HG02610 (cell line): ENCODE measurements at regions not wholly inside any gene's neighbourhood (a gene's known extent, or its start where the extent isn't known, plus 50 kb on each side); places are given as distances from the start of the nearest gene placed in this dataset.

ENCODE experiments used
- ATAC-seq: cut with Tn5 transposase; IDR thresholded peaks from one replicate; pipeline ENCODE4 v1.9.1; 2021; ENCODE audit warnings: mild to moderate bottlenecking, moderate library complexity; ENCODE audit not compliant: unreplicated experiment

GRCh38 chr12:41897593-41897992 lies 247.1 kb downstream of the GXYLT1 start:
- ATAC-seq = peak; percentile 73

GRCh38 chr12:41893491-41893890 lies 251.2 kb downstream of the GXYLT1 start:
- ATAC-seq = no peak

GRCh38 chr12:41892302-41892701 lies 252.4 kb downstream of the GXYLT1 start:
- no peak for ATAC-seq

GRCh38 chr12:41891226-41891625 lies 253.4 kb downstream of the GXYLT1 start:
- ATAC-seq = no peak

- no peak for ATAC-seq
Measured at GRCh38 chr12:41888285-41888684, 256.4 kb downstream of the GXYLT1 start.

- ATAC-seq = no peak
Measured at GRCh38 chr12:41881891-41882805, 262.5 kb downstream of the GXYLT1 start.

GRCh38 chr12:41869432-41869831 lies 275.2 kb downstream of the GXYLT1 start:
- no peak for ATAC-seq

- no peak for ATAC-seq
Measured at GRCh38 chr12:41866878-41867430, 277.7 kb downstream of the GXYLT1 start.

GRCh38 chr12:41856228-41856627 lies 288.4 kb downstream of the GXYLT1 start:
- ATAC-seq = no peak

- no peak for ATAC-seq
Measured at GRCh38 chr12:41850046-41850445, 294.6 kb downstream of the GXYLT1 start.

GRCh38 chr12:41846718-41847117 lies 298.0 kb downstream of the GXYLT1 start:
- no peak for ATAC-seq

- ATAC-seq = no peak
Measured at GRCh38 chr12:41836416-41836815, 308.3 kb downstream of the GXYLT1 start.

GRCh38 chr12:41835556-41835955 lies 309.1 kb downstream of the GXYLT1 start:
- no peak for ATAC-seq

GRCh38 chr12:41819948-41820347 lies 324.7 kb downstream of the GXYLT1 start:
- ATAC-seq = no peak

- ATAC-seq = no peak
Measured at GRCh38 chr12:41804026-41804425, 340.6 kb downstream of the GXYLT1 start.

- ATAC-seq = no peak
Measured at GRCh38 chr12:41802803-41803202, 341.9 kb downstream of the GXYLT1 start.

- ATAC-seq = no peak
Measured at GRCh38 chr12:41801261-41801660, 343.4 kb downstream of the GXYLT1 start.

GRCh38 chr12:41799671-41800070 lies 345.0 kb downstream of the GXYLT1 start:
- ATAC-seq = no peak

- no peak for ATAC-seq
Measured at GRCh38 chr12:41795910-41796309, 348.8 kb downstream of the GXYLT1 start.

GRCh38 chr12:41795051-41795600 lies 349.5 kb downstream of the GXYLT1 start:
- ATAC-seq = no peak

- ATAC-seq = no peak
Measured at GRCh38 chr12:41794336-41794735, 350.3 kb downstream of the GXYLT1 start.

GRCh38 chr12:41784957-41785356 lies 359.7 kb downstream of the GXYLT1 start:
- no peak for ATAC-seq
